ENCODE measurements at regions not wholly inside any gene's neighbourhood (a gene's known extent, or its start where the extent isn't known, plus 50 kb on each side); places are given as distances from the start of the nearest gene placed in this dataset.
"Not testable (repeated sequence)": the region's sequence is repeated elsewhere in the genome, so short reads cannot be mapped to it uniquely, and the experiment has no call there.

DNA sequence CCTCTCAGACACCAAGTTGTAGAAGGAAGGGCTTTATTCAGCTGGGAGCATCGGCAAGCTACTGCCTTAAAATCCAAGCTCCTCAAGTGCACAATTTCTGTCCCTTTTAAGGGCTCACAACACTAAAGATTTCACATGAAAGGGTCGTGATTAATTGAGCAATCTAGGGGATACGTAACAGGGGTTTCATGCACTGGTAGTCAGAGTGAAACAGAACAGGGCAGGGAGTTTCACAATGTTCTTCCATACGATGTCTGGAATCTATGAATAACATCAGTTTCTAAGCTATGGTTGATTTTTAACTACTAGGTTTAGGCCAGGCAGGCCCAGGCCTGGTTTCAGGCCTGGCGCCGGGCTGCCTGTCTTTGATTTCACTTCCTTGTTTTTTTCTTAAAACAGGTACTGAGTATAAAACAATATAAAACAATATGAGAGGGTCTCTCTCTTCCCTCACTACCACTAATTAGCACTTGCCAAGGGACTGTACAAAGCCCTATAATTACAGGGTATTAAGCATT lies 315.4 kb downstream of the NAF1 start:
- not testable (repeated sequence) for TF ChIP-seq TAF1, POLR2AphosphoS5, POLR2A (IDR thresholded peaks at IDR 0.05; ENCODE audit: low read depth, low read length)

All from GM12891 (cell line).